Spinal cord (tissue), 9 donors: ENCODE measurements at regions not wholly inside any gene's neighbourhood (a gene's known extent, or its start where the extent isn't known, plus 50 kb on each side); places are given as distances from the start of the nearest gene placed in this dataset.

ENCODE experiments used
- DNase-seq, 6 donors: peaks; one replicate each; pipeline versions ENCODE4 v3.0.0 to v3.0.0-alpha.2; 2013 to 2015; ENCODE audit warnings: low spot score in 6 of 6, low read depth in 4 of 6
- H3K27ac ChIP-seq: one replicate; pipeline ENCODE4 v1.5.1; 2013; ENCODE audit warnings: low read depth, low read length, control low read depth
- H3K27me3 ChIP-seq: one replicate; pipeline ENCODE4 v1.6.1; 2013; ENCODE audit warnings: low read length; ENCODE audit not compliant: control insufficient read depth, insufficient read depth
- H3K36me3 ChIP-seq: one replicate; pipeline ENCODE4 v1.6.1; 2013; ENCODE audit warnings: low read length; ENCODE audit not compliant: control insufficient read depth, insufficient read depth
- H3K4me1 ChIP-seq: one replicate; pipeline ENCODE4 v1.6.1; 2013; ENCODE audit warnings: low read length; ENCODE audit not compliant: control insufficient read depth, insufficient read depth
- H3K4me3 ChIP-seq: one replicate; pipeline ENCODE4 v1.5.1; 2013; ENCODE audit warnings: low read depth, low read length, control low read depth
- H3K9me3 ChIP-seq: one replicate; pipeline ENCODE4 v1.6.1; 2013; ENCODE audit warnings: low read length; ENCODE audit not compliant: control insufficient read depth, insufficient read depth
- WGBS: methylation state at CpG from one replicate; pipeline ENCODE4 v1.1.5; 2013; ENCODE audit warnings: missing lambda C conversion rate; ENCODE audit not compliant: insufficient coverage; 5-methylcytosine and 5-hydroxymethylcytosine counted together
- donor health status: healthy.

DNA sequence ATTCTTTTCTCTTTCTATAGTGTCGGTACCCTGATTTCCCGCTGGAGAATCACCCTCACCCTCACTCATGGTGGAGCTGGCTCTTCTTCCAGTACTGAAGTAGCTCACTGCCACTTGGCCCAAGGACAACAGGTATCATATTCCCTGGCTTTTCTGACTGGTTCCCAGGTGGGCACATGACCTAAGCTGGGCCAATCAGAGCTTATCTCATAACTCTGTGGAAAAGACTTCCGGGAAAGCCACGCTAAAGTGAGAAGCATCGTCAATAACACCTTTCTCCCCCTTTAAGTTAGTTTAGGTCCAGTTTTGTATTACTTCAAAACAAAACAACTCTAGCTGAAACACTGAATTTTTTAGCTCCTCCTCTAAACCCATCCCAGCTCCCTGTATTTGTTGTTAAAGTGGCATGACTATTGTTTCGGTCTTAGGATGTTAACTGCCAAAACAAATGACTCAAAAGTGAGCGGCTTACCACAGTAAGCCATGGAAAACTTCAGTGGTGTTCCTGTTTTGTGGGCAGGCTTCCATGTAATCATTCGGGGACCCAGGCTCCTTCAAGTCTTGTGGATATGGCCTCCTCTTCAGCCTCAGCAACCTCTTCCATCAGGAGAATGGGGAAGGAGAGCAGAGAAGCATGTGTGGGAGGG, 137.4 kb upstream of the DLX2 start:
- Histone ChIP-seq H3K27me3 (peaks cover 3% of the 10 kb centered on the region), H3K4me1 (peaks cover 22% of the 10 kb centered on the region), H3K27ac (peak overlapping the region; percentile 69), H3K36me3 (no peaks in the 10 kb centered on the region), H3K9me3 (no peaks in the 10 kb centered on the region), H3K4me3 (no peak overlapping the region)
- DNase-seq = no peak
- 87% methylated on average over 4 of the region's 8 CpGs for WGBS

DNA sequence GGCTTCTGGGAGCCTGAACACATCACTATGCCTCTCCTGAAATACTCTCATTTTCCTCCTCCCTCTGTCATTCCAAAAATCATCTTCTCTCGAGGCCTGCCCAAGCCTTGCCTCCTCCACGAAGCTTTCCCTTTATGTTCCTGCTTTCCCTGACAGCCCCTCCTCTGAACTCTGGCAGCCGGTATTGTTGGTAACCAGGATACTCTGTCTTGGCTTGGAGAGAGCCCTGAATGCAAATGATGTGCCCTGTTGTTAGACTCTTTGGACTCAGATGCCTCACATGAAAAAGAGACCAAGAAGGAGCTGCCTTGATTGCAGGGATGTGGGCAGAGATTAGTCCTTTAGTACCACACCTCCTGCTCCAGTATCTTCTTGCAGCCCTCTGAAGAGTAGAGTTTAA, 138.5 kb upstream of the DLX2 start:
- DNase-seq = peak in 4 of 6 donors; percentile 50 to 84 (median 72)
- WGBS = 17% methylated on average over 2 of the region's 3 CpGs
- H3K36me3 ChIP-seq = no peaks in the 10 kb centered on the region
- no peaks in the 10 kb centered on the region for H3K9me3 ChIP-seq
- no peaks in the 10 kb centered on the region for H3K27me3 ChIP-seq
- H3K27ac ChIP-seq = peak overlapping the region; percentile 69
- H3K4me1 ChIP-seq = peaks cover 18% of the 10 kb centered on the region
- H3K4me3 ChIP-seq = no peak overlapping the region

- peak in 1 of 6 donors; percentile 59 for DNase-seq
- WGBS = 50% methylated on average over 1 of the region's 1 CpG
- H3K27ac ChIP-seq = peak overlapping the region; percentile 2
- H3K36me3 ChIP-seq = no peaks in the 10 kb centered on the region
- H3K4me1 ChIP-seq = peaks cover 23% of the 10 kb centered on the region
- H3K4me3 ChIP-seq = no peak overlapping the region
- no peaks in the 10 kb centered on the region for H3K9me3 ChIP-seq
- H3K27me3 ChIP-seq = no peaks in the 10 kb centered on the region
These were observed 139.8 kb upstream of the DLX2 start for GRCh38 chr2:172242471-172242870.

GRCh38 chr2:172242961-172243360, 140.3 kb upstream of the DLX2 start:
- Histone ChIP-seq H3K27ac (peak overlapping the region; percentile 15), H3K36me3 (no peaks in the 10 kb centered on the region), H3K9me3 (no peaks in the 10 kb centered on the region), H3K4me3 (no peak overlapping the region), H3K4me1 (peaks cover 25% of the 10 kb centered on the region), H3K27me3 (no peaks in the 10 kb centered on the region)
- WGBS = no CpG with 5 or more reads among the region's 1 CpG
- peak in 2 of 6 donors; percentile 30 to 53 for DNase-seq

DNA sequence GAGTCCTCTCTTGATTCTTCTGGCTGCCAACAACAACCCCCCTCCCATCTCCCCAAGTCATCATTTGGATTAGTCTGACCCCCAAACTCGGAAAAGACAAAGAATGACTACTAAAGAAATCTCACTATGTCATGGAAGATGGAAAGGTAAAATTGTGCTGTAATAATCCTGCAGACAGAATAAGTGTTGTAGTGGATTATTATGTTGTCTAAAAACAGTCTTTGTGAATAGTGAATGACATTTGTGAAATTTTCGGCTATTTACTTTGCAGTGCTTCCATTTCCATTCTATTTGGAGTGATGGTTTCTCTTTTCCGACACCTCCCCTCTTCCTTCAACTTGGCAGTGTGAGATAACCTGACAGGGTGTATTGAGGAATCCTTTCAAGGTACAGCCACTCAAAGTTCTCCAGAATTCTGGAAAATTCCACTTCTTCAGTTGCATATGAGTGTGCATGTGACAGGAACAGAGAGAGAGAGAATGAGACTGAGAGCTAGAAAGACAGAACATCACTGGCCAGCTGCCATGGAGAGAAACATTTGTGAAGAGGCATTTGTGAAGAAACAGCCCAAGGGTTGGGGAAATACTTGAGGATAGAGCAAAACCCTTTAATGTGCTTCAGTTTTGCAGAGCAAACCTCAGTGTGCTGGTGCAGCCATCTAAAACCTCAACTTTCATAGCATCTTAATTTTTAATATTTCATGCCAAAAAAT, 141.9 kb upstream of the DLX2 start:
- Histone ChIP-seq H3K9me3 (no peaks in the 10 kb centered on the region), H3K27me3 (no peaks in the 10 kb centered on the region), H3K4me1 (peaks cover 25% of the 10 kb centered on the region), H3K4me3 (no peak overlapping the region), H3K27ac (peak overlapping the region; percentile 36), H3K36me3 (no peaks in the 10 kb centered on the region)
- DNase-seq = peak in 2 of 6 donors; percentile 30 to 55
- WGBS = no CpG with 5 or more reads among the region's 3 CpGs

DNA sequence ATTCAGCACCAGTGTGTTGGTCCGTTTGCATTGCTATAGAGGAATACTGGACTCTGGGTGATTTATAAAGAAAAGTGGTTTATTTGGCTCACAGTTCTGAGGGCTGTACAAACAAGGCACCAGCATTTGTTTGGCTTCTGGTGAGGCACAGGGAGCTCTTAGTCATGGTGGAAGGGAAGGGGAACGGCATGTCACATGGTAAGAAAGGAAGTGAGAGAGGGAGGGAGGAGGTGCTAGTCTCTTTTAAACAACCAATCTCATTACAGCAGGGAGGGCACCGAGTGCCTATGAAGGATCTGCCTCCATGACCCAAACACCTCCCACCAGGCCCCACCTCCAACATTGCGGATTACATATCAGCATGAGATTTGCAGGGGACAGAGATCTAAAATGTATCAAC, 143.9 kb upstream of the DLX2 start:
- DNase-seq = no peak
- Histone ChIP-seq H3K4me1 (peaks cover 15% of the 10 kb centered on the region), H3K9me3 (no peaks in the 10 kb centered on the region), H3K27ac (peak overlapping the region; percentile 34), H3K36me3 (no peaks in the 10 kb centered on the region), H3K4me3 (no peak overlapping the region), H3K27me3 (no peaks in the 10 kb centered on the region)
- 75% methylated on average over 1 of the region's 4 CpGs for WGBS

GRCh38 chr2:172247203-172247602, 144.5 kb upstream of the DLX2 start:
- Histone ChIP-seq H3K36me3 (no peaks in the 10 kb centered on the region), H3K27ac (no peak overlapping the region), H3K9me3 (no peaks in the 10 kb centered on the region), H3K4me3 (no peak overlapping the region), H3K4me1 (peaks cover 18% of the 10 kb centered on the region), H3K27me3 (no peaks in the 10 kb centered on the region)
- DNase-seq = no peak
- WGBS = 81% methylated on average over 5 of the region's 6 CpGs

DNA sequence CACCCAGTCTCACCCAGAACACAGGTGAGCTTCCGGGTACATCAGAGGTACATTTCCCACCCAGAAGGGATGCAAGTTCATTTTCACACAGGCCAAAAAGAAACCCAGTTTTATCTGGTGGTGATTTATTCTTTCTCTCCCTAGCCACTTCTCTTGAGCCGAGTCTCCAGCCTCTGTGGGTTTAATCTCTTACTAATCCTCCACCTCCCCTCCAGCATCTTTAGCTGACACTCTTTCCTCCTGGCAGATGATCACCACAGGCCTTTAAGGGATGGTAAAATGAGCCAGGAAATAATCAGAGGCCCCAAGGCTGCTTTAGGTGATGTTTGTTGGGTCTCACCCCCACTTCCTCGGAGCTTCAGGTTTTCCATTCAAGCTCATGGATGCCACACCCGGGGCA, 145.7 kb upstream of the DLX2 start:
- no peak for DNase-seq
- 91% methylated on average over 3 of the region's 4 CpGs for WGBS

GRCh38 chr2:172248785-172249187, 146.1 kb upstream of the DLX2 start:
- Histone ChIP-seq H3K9me3 (no peaks in the 10 kb centered on the region), H3K27ac (no peak overlapping the region), H3K4me1 (peaks cover 17% of the 10 kb centered on the region), H3K27me3 (no peaks in the 10 kb centered on the region), H3K4me3 (no peak overlapping the region), H3K36me3 (no peaks in the 10 kb centered on the region)
- DNase-seq = no peak
- WGBS = 100% methylated on average over 1 of the region's 1 CpG

More for the DNA sequence above, 145.7 kb upstream of the DLX2 start:
- Histone ChIP-seq H3K4me3 (no peak overlapping the region), H3K4me1 (peaks cover 15% of the 10 kb centered on the region), H3K27me3 (no peaks in the 10 kb centered on the region), H3K27ac (no peak overlapping the region), H3K36me3 (no peaks in the 10 kb centered on the region), H3K9me3 (no peaks in the 10 kb centered on the region)

DNA sequence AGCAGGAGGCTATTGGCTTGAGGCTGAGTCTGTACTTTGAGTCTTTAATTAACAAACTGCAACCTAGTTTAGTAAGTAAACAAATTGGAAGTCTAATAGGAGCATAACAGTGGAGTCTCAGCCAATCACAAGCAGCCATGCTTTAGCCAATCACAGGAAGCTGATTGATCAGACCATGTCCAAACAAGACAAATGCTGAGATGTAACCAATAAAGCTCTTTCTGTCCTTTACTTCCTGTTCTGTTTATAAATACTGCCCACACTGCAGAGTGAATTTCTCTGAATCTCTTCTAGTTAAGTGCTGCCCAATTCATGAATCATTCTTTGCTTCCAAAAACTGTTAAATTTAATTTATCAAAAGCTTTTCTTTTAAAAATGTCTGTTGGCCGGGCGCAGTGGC, 146.6 kb upstream of the DLX2 start:
- H3K4me3 ChIP-seq = no peak overlapping the region
- no CpG with 5 or more reads among the region's 2 CpGs for WGBS
- H3K27ac ChIP-seq = no peak overlapping the region
- H3K4me1 ChIP-seq = peaks cover 17% of the 10 kb centered on the region
- H3K27me3 ChIP-seq = no peaks in the 10 kb centered on the region
- DNase-seq = no peak
- no peaks in the 10 kb centered on the region for H3K36me3 ChIP-seq
- no peaks in the 10 kb centered on the region for H3K9me3 ChIP-seq
